ENCODE measurements at regions not wholly inside any gene's neighbourhood (a gene's known extent, or its start where the extent isn't known, plus 50 kb on each side); places are given as distances from the start of the nearest gene placed in this dataset.
"Not testable (repeated sequence)": the region's sequence is repeated elsewhere in the genome, so short reads cannot be mapped to it uniquely, and the experiment has no call there.

GRCh38 chr11:133636711-133637355 is 104.5 kb upstream of the OPCML start:
- peaks cover 2 to 10% (median 6%) of the 10 kb centered on the region in 7 donors for H3K9me3 Mint-ChIP-seq
- no peak overlapping the region for H3K27ac Mint-ChIP-seq
- H3K27me3 Mint-ChIP-seq: no peaks in the 10 kb centered on the region
- DNase-seq (no peak), ATAC-seq (ENCODE audit: low read depth in 2 of 2) (no peak)
- no peak overlapping the region for H3K4me3 Mint-ChIP-seq
- no peaks in the 10 kb centered on the region for H3K4me1 Mint-ChIP-seq
- H3K36me3 Mint-ChIP-seq: no peaks in the 10 kb centered on the region

GRCh38 chr11:133635244-133635739 is 103.0 kb upstream of the OPCML start:
- no peak overlapping the region for H3K27ac Mint-ChIP-seq
- DNase-seq (no peak), ATAC-seq (ENCODE audit: low read depth in 2 of 2) (no peak)
- no peaks in the 10 kb centered on the region for H3K36me3 Mint-ChIP-seq
- no peak overlapping the region for H3K4me3 Mint-ChIP-seq
- H3K4me1 Mint-ChIP-seq: no peaks in the 10 kb centered on the region
- H3K9me3 Mint-ChIP-seq: peaks cover 2 to 10% (median 4%) of the 10 kb centered on the region in 7 donors
- no peaks in the 10 kb centered on the region for H3K27me3 Mint-ChIP-seq

GRCh38 chr11:133628371-133628770 is 96.1 kb upstream of the OPCML start:
- H3K36me3 Mint-ChIP-seq; H3K27ac Mint-ChIP-seq; ATAC-seq (ENCODE audit: low read depth in 2 of 2); DNase-seq; H3K4me3 Mint-ChIP-seq; H3K27me3 Mint-ChIP-seq; H3K4me1 Mint-ChIP-seq; H3K9me3 Mint-ChIP-seq: not testable (repeated sequence)

GRCh38 chr11:133621611-133622010 is 89.3 kb upstream of the OPCML start:
- Mint-ChIP-seq H3K9me3 (peaks cover 0 to 21% (median 6%) of the 10 kb centered on the region in 7 donors), H3K4me3 (no peak overlapping the region), H3K4me1 (no peaks in the 10 kb centered on the region), H3K27me3 (no peaks in the 10 kb centered on the region), H3K36me3 (no peaks in the 10 kb centered on the region), H3K27ac (no peak overlapping the region)
- DNase-seq (no peak), ATAC-seq (ENCODE audit: low read depth in 2 of 2) (no peak)

GRCh38 chr11:133619973-133620372 is 87.7 kb upstream of the OPCML start:
- peaks cover 0 to 32% (median 10%) of the 10 kb centered on the region in 7 donors for H3K9me3 Mint-ChIP-seq
- DNase-seq: no peak
- no peak overlapping the region for H3K4me3 Mint-ChIP-seq
- no peak overlapping the region for H3K27ac Mint-ChIP-seq
- no peak for ATAC-seq (ENCODE audit: low read depth in 2 of 2)
- H3K36me3 Mint-ChIP-seq: no peaks in the 10 kb centered on the region
- H3K4me1 Mint-ChIP-seq: no peaks in the 10 kb centered on the region
- H3K27me3 Mint-ChIP-seq: no peaks in the 10 kb centered on the region

GRCh38 chr11:133619397-133619796 is 87.1 kb upstream of the OPCML start:
- H3K27ac Mint-ChIP-seq: no peak overlapping the region
- no peaks in the 10 kb centered on the region for H3K27me3 Mint-ChIP-seq
- H3K36me3 Mint-ChIP-seq: no peaks in the 10 kb centered on the region
- DNase-seq (no peak), ATAC-seq (ENCODE audit: low read depth in 2 of 2) (no peak)
- H3K4me1 Mint-ChIP-seq: no peaks in the 10 kb centered on the region
- peaks cover 0 to 36% (median 10%) of the 10 kb centered on the region in 7 donors for H3K9me3 Mint-ChIP-seq
- no peak overlapping the region for H3K4me3 Mint-ChIP-seq

- H3K4me3 Mint-ChIP-seq: peak overlapping the region in 1 of 8 donors; percentile 4
- DNase-seq (no peak), ATAC-seq (ENCODE audit: low read depth in 2 of 2) (no peak)
- H3K27ac Mint-ChIP-seq: no peak overlapping the region
- H3K4me1 Mint-ChIP-seq: no peaks in the 10 kb centered on the region
- H3K9me3 Mint-ChIP-seq: peaks cover 0 to 42% (median 12%) of the 10 kb centered on the region in 7 donors
- H3K27me3 Mint-ChIP-seq: no peaks in the 10 kb centered on the region
- no peaks in the 10 kb centered on the region for H3K36me3 Mint-ChIP-seq
These were observed 86.2 kb upstream of the OPCML start for GRCh38 chr11:133618544-133618943.

- ATAC-seq (ENCODE audit: low read depth in 2 of 2): no peak
- Mint-ChIP-seq H3K27me3 (peaks cover 0 to 4% (median 0%) of the 10 kb centered on the region in 3 donors), H3K36me3 (peaks cover 0 to 7% of the 10 kb centered on the region in 2 donors), H3K9me3 (peaks cover 4 to 43% (median 19%) of the 10 kb centered on the region in 7 donors), H3K4me3 (no peak overlapping the region), H3K27ac (no peak overlapping the region), H3K4me1 (no peaks in the 10 kb centered on the region)
- DNase-seq: no peak
These were observed 76.2 kb upstream of the OPCML start for GRCh38 chr11:133608496-133608895.

GRCh38 chr11:133606124-133606523 is 73.8 kb upstream of the OPCML start:
- H3K9me3 Mint-ChIP-seq: peaks cover 4 to 26% (median 19%) of the 10 kb centered on the region in 7 donors
- DNase-seq (no peak), ATAC-seq (ENCODE audit: low read depth in 2 of 2) (no peak)
- no peaks in the 10 kb centered on the region for H3K4me1 Mint-ChIP-seq
- peaks cover 0 to 4% (median 0%) of the 10 kb centered on the region in 3 donors for H3K27me3 Mint-ChIP-seq
- H3K4me3 Mint-ChIP-seq: no peak overlapping the region
- H3K36me3 Mint-ChIP-seq: peaks cover 0 to 7% of the 10 kb centered on the region in 2 donors
- no peak overlapping the region for H3K27ac Mint-ChIP-seq

GRCh38 chr11:133605482-133605881 is 73.2 kb upstream of the OPCML start:
- H3K4me1 Mint-ChIP-seq: no peaks in the 10 kb centered on the region

GRCh38 chr11:133601641-133602040 is 69.3 kb upstream of the OPCML start:
- peak overlapping the region in 1 of 6 donors; percentile 28 for H3K27ac Mint-ChIP-seq
- H3K36me3 Mint-ChIP-seq: no peaks in the 10 kb centered on the region
- H3K4me1 Mint-ChIP-seq: no peaks in the 10 kb centered on the region
- H3K4me3 Mint-ChIP-seq: no peak overlapping the region
- peaks cover 0 to 5% (median 0%) of the 10 kb centered on the region in 3 donors for H3K27me3 Mint-ChIP-seq
- no peak for DNase-seq
- no peak for ATAC-seq (ENCODE audit: low read depth in 2 of 2)
- peaks cover 0 to 13% (median 3%) of the 10 kb centered on the region in 7 donors for H3K9me3 Mint-ChIP-seq

More at GRCh38 chr11:133605482-133605881, 73.2 kb upstream of the OPCML start:
- no peak for ATAC-seq (ENCODE audit: low read depth in 2 of 2)
- peaks cover 0 to 5% of the 10 kb centered on the region in 2 donors for H3K36me3 Mint-ChIP-seq
- peaks cover 4 to 19% (median 13%) of the 10 kb centered on the region in 7 donors for H3K9me3 Mint-ChIP-seq
- no peak for DNase-seq
- H3K27me3 Mint-ChIP-seq: peaks cover 0 to 4% (median 0%) of the 10 kb centered on the region in 3 donors
- H3K27ac Mint-ChIP-seq: no peak overlapping the region
- no peak overlapping the region for H3K4me3 Mint-ChIP-seq

- no peak overlapping the region for H3K4me3 Mint-ChIP-seq
- H3K4me1 Mint-ChIP-seq: no peaks in the 10 kb centered on the region
- H3K27me3 Mint-ChIP-seq: peaks cover 0 to 5% (median 0%) of the 10 kb centered on the region in 3 donors
- H3K36me3 Mint-ChIP-seq: no peaks in the 10 kb centered on the region
- no peak for DNase-seq
- no peak overlapping the region for H3K27ac Mint-ChIP-seq
- peaks cover 0 to 13% (median 4%) of the 10 kb centered on the region in 7 donors for H3K9me3 Mint-ChIP-seq
- ATAC-seq (ENCODE audit: low read depth in 2 of 2): no peak
These were observed 68.5 kb upstream of the OPCML start for GRCh38 chr11:133600786-133601185.

- Mint-ChIP-seq H3K4me1 (no peaks in the 10 kb centered on the region), H3K36me3 (no peaks in the 10 kb centered on the region), H3K4me3 (no peak overlapping the region), H3K27ac (no peak overlapping the region), H3K27me3 (peaks cover 0 to 5% (median 0%) of the 10 kb centered on the region in 3 donors), H3K9me3 (peaks cover 0 to 13% (median 4%) of the 10 kb centered on the region in 7 donors)
- DNase-seq (no peak), ATAC-seq (ENCODE audit: low read depth in 2 of 2) (no peak)
These were observed 68.0 kb upstream of the OPCML start for GRCh38 chr11:133600306-133600705.

GRCh38 chr11:133598906-133599305 is 66.6 kb upstream of the OPCML start:
- ATAC-seq (ENCODE audit: low read depth in 2 of 2) (no peak), DNase-seq (no peak)
- Mint-ChIP-seq H3K36me3 (no peaks in the 10 kb centered on the region), H3K4me3 (no peak overlapping the region), H3K4me1 (no peaks in the 10 kb centered on the region), H3K9me3 (peaks cover 0 to 17% (median 3%) of the 10 kb centered on the region in 7 donors), H3K27me3 (peaks cover 0 to 5% (median 0%) of the 10 kb centered on the region in 3 donors), H3K27ac (no peak overlapping the region)
